Eye (tissue), 1 donor: ENCODE measurements at regions not wholly inside any gene's neighbourhood (a gene's known extent, or its start where the extent isn't known, plus 50 kb on each side); places are given as distances from the start of the nearest gene placed in this dataset.

Experiments
- DNase-seq: peaks from one replicate; pipeline ENCODE4 v3.0.0-alpha.2; 2015

DNA sequence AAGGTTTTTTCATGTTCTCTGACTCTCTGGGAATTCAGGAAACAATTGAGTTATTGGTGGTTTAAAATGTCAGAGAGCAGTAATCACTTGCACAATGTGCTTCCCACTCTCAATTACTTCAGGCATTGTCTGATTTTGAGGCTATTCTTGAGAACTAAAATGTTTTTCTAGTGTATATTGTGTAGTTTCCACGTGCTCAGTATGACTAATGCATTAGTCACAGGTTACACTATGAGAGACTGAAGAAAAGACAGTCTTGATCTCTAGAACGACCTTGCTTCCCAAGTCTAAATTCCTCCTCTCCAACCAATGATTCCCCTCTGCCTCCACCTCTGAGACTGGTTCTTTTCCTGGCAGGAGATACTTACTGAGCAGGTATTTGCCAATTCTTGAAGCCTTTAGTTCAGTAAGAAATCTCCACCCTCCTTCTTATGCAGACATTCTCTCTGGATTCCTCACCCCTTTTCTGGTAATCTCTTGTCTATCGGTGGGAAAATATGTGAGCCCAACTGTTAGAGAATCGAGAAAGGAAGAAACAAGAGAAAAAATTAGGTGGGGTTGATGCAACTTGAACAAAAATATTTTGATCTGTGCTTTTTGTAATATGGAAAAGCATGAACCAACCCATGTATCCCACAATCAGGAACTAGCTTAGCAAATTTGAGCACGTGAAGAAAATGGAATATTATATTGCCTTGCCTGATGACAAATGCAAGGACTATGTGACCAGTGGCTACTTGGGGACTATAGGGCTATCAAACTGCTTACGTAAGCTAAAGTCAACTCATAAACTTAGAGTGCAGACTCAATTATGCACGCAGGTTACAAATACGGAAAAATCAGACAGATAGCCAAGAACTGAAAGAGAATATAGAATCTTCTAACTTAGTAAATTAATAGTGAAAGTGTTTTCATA is 61.1 kb upstream of the SLC22A16 start:
- peak; percentile 24 for DNase-seq

DNA sequence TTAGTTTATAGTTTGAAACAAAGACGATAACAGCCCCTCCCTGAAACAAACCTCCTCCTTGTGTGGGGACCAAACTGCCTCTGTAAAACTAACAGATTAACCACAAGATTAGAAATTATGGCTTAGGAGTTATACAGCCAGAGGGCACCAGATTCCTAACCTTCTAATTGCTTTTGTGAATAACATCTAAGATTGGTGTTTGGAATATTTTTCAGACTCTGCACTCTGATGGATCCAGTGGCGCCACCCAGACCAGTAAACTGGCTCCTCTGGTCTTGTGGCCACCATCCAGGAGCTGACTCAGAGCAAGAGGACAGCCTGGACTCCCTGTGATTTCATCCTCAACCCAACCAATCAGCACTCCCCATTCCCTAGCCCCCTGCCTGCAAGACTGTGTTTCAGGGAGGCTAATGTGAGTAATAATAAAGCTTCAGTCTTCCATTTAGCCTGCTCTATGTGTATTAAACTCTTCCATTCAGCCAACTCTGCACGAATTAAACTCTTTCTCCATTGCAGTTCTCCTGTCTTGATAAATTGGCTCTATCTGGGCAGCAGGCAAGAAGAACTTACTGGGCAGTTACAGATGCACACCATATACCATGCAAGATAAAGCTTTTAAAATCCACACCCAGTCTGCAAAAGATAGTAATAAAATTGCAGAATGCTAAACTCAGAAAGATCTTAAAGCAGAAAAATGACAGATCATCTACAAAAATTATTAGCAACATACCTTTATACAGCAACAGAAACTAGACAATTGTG is 58.5 kb upstream of the SLC22A16 start:
- no peak for DNase-seq

DNA sequence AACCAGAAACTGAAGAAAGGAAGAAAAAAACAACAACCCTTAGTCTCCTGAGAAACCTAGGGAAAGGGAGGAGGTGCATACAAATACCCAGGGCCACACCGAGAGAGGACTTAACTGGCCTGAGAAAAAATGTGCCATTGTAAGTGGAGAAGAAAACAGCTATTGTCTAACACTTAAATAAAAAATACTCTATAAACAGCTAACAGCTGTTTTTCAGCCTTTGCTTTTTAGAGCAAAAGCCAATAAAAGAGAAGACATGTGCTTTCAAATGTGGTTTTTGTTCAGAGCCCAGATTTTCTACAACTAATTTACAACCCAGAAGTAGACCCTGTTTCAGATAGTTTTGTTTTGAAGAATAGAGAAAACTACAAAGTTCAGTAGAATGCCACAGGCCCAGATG is 56.0 kb upstream of the SLC22A16 start:
- no peak for DNase-seq

DNA sequence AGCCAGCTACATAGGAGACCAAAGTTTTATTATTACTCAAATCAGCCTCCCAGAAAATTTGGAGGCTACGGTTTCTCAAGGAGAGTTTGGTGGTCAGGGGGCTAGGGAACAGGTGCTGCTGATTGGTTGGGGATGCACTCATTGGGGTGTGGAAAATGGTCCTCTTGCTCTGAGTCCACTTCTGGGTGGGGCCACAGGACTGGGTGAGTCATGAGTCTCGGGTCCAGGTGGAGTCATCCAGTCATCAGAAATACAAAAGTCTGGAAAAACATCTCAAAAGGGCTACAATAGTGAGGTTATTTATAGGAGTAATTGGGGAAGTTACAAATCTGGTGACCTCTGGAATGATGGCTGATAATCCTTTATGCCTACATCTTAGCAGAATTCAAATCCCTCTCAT is 54.3 kb upstream of the SLC22A16 start:
- no peak for DNase-seq

DNA sequence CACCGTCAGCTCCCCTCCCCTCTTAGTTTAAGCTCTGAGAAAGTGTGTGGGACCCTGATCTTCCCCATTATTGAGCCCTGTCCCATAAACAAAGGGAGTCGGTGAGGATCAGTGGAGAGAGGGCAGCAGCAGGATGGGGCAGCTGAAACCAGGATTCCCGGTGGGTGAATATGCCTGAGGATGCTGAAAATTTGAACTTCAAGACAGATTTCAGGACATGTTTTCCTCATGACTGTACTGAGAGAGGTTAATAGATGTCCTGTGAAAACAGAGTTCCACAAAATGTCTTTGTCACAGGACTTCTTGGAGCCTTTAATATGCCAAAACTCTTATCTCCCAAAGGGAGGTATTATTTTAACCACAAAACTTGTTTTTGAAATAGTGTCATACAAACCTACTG is 53.5 kb upstream of the SLC22A16 start:
- no peak for DNase-seq

DNA sequence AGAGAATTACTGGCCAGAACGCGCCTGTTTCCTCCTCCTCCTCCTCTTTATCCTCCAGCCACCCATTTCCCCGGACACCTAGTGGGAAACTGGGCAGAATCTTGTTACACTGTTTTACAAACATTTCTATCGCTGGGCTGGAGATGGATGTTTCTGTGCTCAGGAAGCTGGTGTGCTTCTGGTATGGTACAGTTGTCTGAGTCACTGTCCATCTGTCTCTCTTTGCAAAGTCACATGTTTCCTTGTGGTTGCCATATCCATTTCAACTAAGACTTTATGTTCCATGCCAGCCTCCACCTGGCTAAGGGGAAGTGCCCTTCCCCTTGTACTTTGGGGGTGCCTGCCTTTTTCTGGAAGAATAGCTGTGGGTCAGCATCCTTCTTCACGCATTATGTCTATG is 52.9 kb upstream of the SLC22A16 start:
- DNase-seq: no peak

DNA sequence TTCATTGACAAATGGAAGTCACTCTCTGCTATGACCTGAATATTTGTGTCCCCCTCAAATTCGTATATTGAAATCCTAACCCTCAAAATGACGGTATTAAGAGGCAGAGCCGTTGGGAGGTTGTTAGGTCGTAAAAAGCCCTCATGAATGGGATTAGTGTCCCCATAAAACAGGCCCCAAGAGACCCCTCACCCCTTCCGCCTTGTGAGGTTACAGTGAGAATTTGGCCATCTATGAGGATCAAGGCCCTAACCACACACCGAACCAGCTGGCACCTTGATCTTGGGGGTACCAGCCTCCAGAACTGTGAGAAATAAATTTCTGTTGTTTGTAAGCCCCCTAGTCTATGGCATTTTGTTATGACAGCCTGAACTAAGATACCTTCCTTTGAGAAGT is 52.5 kb upstream of the SLC22A16 start:
- no peak for DNase-seq

DNA sequence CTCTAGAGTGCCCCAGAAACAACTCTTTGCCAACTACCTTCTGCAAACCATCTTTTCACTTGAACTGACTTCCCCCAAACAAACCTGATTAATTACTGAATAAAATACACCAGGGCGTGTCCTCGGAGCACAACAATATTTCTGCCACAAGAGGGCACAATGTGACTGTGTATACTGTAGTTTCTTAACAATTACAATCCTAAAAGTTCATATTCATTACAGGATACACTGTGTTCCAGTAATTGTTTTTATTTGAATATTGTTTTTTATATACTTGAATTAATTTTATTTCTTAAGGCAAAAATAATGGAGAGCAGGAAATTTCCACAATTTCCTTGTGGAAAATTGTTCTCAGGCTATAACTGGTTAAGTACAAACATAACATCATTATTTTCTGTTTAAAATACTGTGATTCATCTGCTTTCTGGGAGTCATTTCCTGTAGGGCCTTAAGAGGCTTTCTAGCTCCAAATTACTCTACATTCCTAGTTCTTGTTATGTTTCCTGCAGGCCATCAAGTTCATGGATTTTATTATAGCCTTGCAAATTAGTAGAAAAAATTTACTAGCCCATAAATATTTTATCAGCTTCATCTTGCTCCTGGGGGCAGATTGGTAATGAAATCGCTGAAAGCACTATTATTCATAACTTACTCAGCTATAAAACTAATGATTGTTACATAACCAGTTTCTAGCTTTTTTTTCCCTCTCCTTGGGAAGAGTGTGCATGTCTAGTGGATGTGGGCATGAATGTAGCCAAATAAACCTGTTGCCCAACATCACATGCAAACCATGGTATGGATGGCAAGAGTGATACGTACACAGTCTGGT is 51.9 kb upstream of the SLC22A16 start:
- peak; percentile 90 for DNase-seq

DNA sequence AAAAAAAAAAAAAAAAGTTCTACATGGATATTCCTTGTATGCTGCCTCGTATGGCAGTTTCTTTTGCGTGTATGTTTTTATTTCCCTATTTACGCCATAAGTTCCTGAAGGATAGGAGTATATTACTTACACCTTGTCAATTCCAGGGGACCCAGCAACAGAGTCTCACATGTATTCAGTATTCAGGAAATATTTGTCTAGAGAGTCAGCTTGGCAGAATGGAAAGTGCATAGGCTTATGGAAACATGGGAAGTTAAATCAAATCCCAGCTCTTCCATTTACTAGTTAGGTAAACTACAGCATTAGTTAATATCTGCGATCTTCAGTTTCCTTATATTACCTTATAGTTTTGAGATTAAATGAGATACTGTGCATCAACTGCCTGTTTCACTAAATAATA is 51.1 kb upstream of the SLC22A16 start:
- DNase-seq: no peak

DNA sequence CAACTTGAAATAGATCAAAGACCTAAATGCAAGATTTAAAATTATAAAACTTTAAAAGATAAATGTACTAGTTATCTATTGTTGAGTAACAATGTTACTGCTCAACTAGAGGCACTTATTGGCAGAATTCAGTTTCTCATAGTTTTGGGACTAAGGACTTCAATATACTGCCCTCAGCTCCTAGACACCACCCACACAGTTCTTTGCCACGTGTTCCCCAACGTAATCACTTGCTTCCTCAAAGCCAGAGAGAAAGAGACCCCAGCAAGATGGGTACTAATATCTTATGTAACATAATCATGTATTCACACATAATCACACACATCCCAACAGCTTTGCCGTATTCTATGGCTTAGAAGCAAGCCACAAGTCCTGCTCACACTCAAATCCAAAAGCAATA is 50.3 kb upstream of the SLC22A16 start:
- DNase-seq: no peak
